ENCODE measurements at regions not wholly inside any gene's neighbourhood (a gene's known extent, or its start where the extent isn't known, plus 50 kb on each side); places are given as distances from the start of the nearest gene placed in this dataset.

GRCh38 chr10:85256481-85256880 lies 928.1 kb downstream of the CCSER2 start:
- H3K4me2 ChIP-seq (ENCODE audit: low read length) = no peak overlapping the region
- H3K4me3 ChIP-seq (ENCODE audit: low read length) = no peak overlapping the region
- peaks cover 19% of the 10 kb centered on the region for H3K9me3 ChIP-seq (replicated peaks; ENCODE audit: low read length)
- H3K27me3 ChIP-seq (ENCODE audit: control insufficient read depth, insufficient read depth, low read length) = no peaks in the 10 kb centered on the region
- no peaks in the 10 kb centered on the region for H3K36me3 ChIP-seq (ENCODE audit: insufficient read depth, low read length)
- no peaks in the 10 kb centered on the region for H3K4me1 ChIP-seq (ENCODE audit: control insufficient read depth, insufficient read depth, low read length)
- H3K9ac ChIP-seq (ENCODE audit: low read depth, low read length) = no peak overlapping the region

GRCh38 chr10:85259908-85260307 lies 931.5 kb downstream of the CCSER2 start:
- no peak overlapping the region for H3K4me2 ChIP-seq (ENCODE audit: low read length)
- H3K4me3 ChIP-seq (ENCODE audit: low read length) = no peak overlapping the region
- H3K9ac ChIP-seq (ENCODE audit: low read depth, low read length) = no peak overlapping the region
- peaks cover 17% of the 10 kb centered on the region for H3K9me3 ChIP-seq (replicated peaks; ENCODE audit: low read length)
- H3K36me3 ChIP-seq (ENCODE audit: insufficient read depth, low read length) = no peaks in the 10 kb centered on the region
- H3K27me3 ChIP-seq (ENCODE audit: control insufficient read depth, insufficient read depth, low read length) = no peaks in the 10 kb centered on the region
- no peaks in the 10 kb centered on the region for H3K4me1 ChIP-seq (ENCODE audit: control insufficient read depth, insufficient read depth, low read length)

- H3K36me3 ChIP-seq (ENCODE audit: insufficient read depth, low read length) = no peaks in the 10 kb centered on the region
- peaks cover 7% of the 10 kb centered on the region for H3K9me3 ChIP-seq (replicated peaks; ENCODE audit: low read length)
- no peak overlapping the region for H3K9ac ChIP-seq (ENCODE audit: low read depth, low read length)
- no peak overlapping the region for H3K4me3 ChIP-seq (ENCODE audit: low read length)
- no peaks in the 10 kb centered on the region for H3K27me3 ChIP-seq (ENCODE audit: control insufficient read depth, insufficient read depth, low read length)
- no peak overlapping the region for H3K4me2 ChIP-seq (ENCODE audit: low read length)
- H3K4me1 ChIP-seq (ENCODE audit: control insufficient read depth, insufficient read depth, low read length) = no peaks in the 10 kb centered on the region
Measured at GRCh38 chr10:85262992-85263391, 934.6 kb downstream of the CCSER2 start.

GRCh38 chr10:85265121-85265520 lies 936.7 kb downstream of the CCSER2 start:
- Histone ChIP-seq H3K36me3 (ENCODE audit: insufficient read depth, low read length) (no peaks in the 10 kb centered on the region), H3K9ac (ENCODE audit: low read depth, low read length) (no peak overlapping the region), H3K9me3 (replicated peaks; ENCODE audit: low read length) (peaks cover under 1% of the 10 kb centered on the region), H3K4me2 (ENCODE audit: low read length) (no peak overlapping the region), H3K4me1 (ENCODE audit: control insufficient read depth, insufficient read depth, low read length) (no peaks in the 10 kb centered on the region), H3K27me3 (ENCODE audit: control insufficient read depth, insufficient read depth, low read length) (no peaks in the 10 kb centered on the region), H3K4me3 (ENCODE audit: low read length) (no peak overlapping the region)

GRCh38 chr10:85266808-85267207 lies 938.4 kb downstream of the CCSER2 start:
- no peaks in the 10 kb centered on the region for H3K4me1 ChIP-seq (ENCODE audit: control insufficient read depth, insufficient read depth, low read length)
- H3K9me3 ChIP-seq (replicated peaks; ENCODE audit: low read length) = no peaks in the 10 kb centered on the region
- no peak overlapping the region for H3K9ac ChIP-seq (ENCODE audit: low read depth, low read length)
- no peaks in the 10 kb centered on the region for H3K27me3 ChIP-seq (ENCODE audit: control insufficient read depth, insufficient read depth, low read length)
- H3K36me3 ChIP-seq (ENCODE audit: insufficient read depth, low read length) = no peaks in the 10 kb centered on the region
- H3K4me2 ChIP-seq (ENCODE audit: low read length) = no peak overlapping the region
- H3K4me3 ChIP-seq (ENCODE audit: low read length) = no peak overlapping the region

- Histone ChIP-seq H3K4me3 (ENCODE audit: low read length) (no peak overlapping the region), H3K9ac (ENCODE audit: low read depth, low read length) (no peak overlapping the region), H3K9me3 (replicated peaks; ENCODE audit: low read length) (no peaks in the 10 kb centered on the region), H3K4me2 (ENCODE audit: low read length) (no peak overlapping the region), H3K27me3 (ENCODE audit: control insufficient read depth, insufficient read depth, low read length) (no peaks in the 10 kb centered on the region), H3K4me1 (ENCODE audit: control insufficient read depth, insufficient read depth, low read length) (no peaks in the 10 kb centered on the region), H3K36me3 (ENCODE audit: insufficient read depth, low read length) (no peaks in the 10 kb centered on the region)
Measured at GRCh38 chr10:85280014-85280413, 951.6 kb downstream of the CCSER2 start.

- H3K9me3 ChIP-seq (replicated peaks; ENCODE audit: low read length) = no peaks in the 10 kb centered on the region
- no peaks in the 10 kb centered on the region for H3K4me1 ChIP-seq (ENCODE audit: control insufficient read depth, insufficient read depth, low read length)
- no peak overlapping the region for H3K9ac ChIP-seq (ENCODE audit: low read depth, low read length)
- no peak overlapping the region for H3K4me3 ChIP-seq (ENCODE audit: low read length)
- H3K27me3 ChIP-seq (ENCODE audit: control insufficient read depth, insufficient read depth, low read length) = no peaks in the 10 kb centered on the region
- no peak overlapping the region for H3K4me2 ChIP-seq (ENCODE audit: low read length)
- no peaks in the 10 kb centered on the region for H3K36me3 ChIP-seq (ENCODE audit: insufficient read depth, low read length)
Measured at GRCh38 chr10:85284778-85285770, 956.7 kb downstream of the CCSER2 start.

- H3K4me1 ChIP-seq (ENCODE audit: control insufficient read depth, insufficient read depth, low read length) = no peaks in the 10 kb centered on the region
- no peak overlapping the region for H3K4me2 ChIP-seq (ENCODE audit: low read length)
- H3K4me3 ChIP-seq (ENCODE audit: low read length) = no peak overlapping the region
- H3K9me3 ChIP-seq (replicated peaks; ENCODE audit: low read length) = no peaks in the 10 kb centered on the region
- no peaks in the 10 kb centered on the region for H3K27me3 ChIP-seq (ENCODE audit: control insufficient read depth, insufficient read depth, low read length)
- no peaks in the 10 kb centered on the region for H3K36me3 ChIP-seq (ENCODE audit: insufficient read depth, low read length)
- no peak overlapping the region for H3K9ac ChIP-seq (ENCODE audit: low read depth, low read length)
Measured at GRCh38 chr10:85293483-85293882, 965.1 kb downstream of the CCSER2 start.

- Histone ChIP-seq H3K9ac (ENCODE audit: low read depth, low read length) (no peak overlapping the region), H3K36me3 (ENCODE audit: insufficient read depth, low read length) (no peaks in the 10 kb centered on the region)
Measured at GRCh38 chr10:85311613-85312337, 983.4 kb downstream of the CCSER2 start.

GRCh38 chr10:85315657-85316056 lies 987.3 kb downstream of the CCSER2 start:
- Histone ChIP-seq H3K4me3 (ENCODE audit: low read length) (no peak overlapping the region), H3K9me3 (replicated peaks; ENCODE audit: low read length) (peaks cover 4% of the 10 kb centered on the region), H3K36me3 (ENCODE audit: insufficient read depth, low read length) (no peaks in the 10 kb centered on the region), H3K4me2 (ENCODE audit: low read length) (no peak overlapping the region), H3K4me1 (ENCODE audit: control insufficient read depth, insufficient read depth, low read length) (no peaks in the 10 kb centered on the region), H3K27me3 (ENCODE audit: control insufficient read depth, insufficient read depth, low read length) (no peaks in the 10 kb centered on the region), H3K9ac (ENCODE audit: low read depth, low read length) (no peak overlapping the region)

More at GRCh38 chr10:85311613-85312337, 983.4 kb downstream of the CCSER2 start:
- no peak overlapping the region for H3K4me3 ChIP-seq (ENCODE audit: low read length)
- H3K9me3 ChIP-seq (replicated peaks; ENCODE audit: low read length) = no peaks in the 10 kb centered on the region
- H3K4me2 ChIP-seq (ENCODE audit: low read length) = no peak overlapping the region
- no peaks in the 10 kb centered on the region for H3K4me1 ChIP-seq (ENCODE audit: control insufficient read depth, insufficient read depth, low read length)
- no peaks in the 10 kb centered on the region for H3K27me3 ChIP-seq (ENCODE audit: control insufficient read depth, insufficient read depth, low read length)

GRCh38 chr10:85316276-85316675 lies 987.9 kb downstream of the CCSER2 start:
- Histone ChIP-seq H3K36me3 (ENCODE audit: insufficient read depth, low read length) (no peaks in the 10 kb centered on the region), H3K4me1 (ENCODE audit: control insufficient read depth, insufficient read depth, low read length) (no peaks in the 10 kb centered on the region), H3K4me3 (ENCODE audit: low read length) (no peak overlapping the region), H3K27me3 (ENCODE audit: control insufficient read depth, insufficient read depth, low read length) (no peaks in the 10 kb centered on the region), H3K9ac (ENCODE audit: low read depth, low read length) (no peak overlapping the region), H3K9me3 (replicated peaks; ENCODE audit: low read length) (peaks cover 4% of the 10 kb centered on the region), H3K4me2 (ENCODE audit: low read length) (no peak overlapping the region)
